GM21528 (cell line): ENCODE measurements at regions not wholly inside any gene's neighbourhood (a gene's known extent, or its start where the extent isn't known, plus 50 kb on each side); places are given as distances from the start of the nearest gene placed in this dataset.
"Not testable (repeated sequence)": the region's sequence is repeated elsewhere in the genome, so short reads cannot be mapped to it uniquely, and the experiment has no call there.

Experiments used
- ATAC-seq: cut with Tn5 transposase; IDR thresholded peaks from one replicate; pipeline ENCODE4 v1.9.1; 2021; ENCODE audit warnings: mild to moderate bottlenecking, moderate library complexity; ENCODE audit not compliant: unreplicated experiment, low FRiP score

DNA sequence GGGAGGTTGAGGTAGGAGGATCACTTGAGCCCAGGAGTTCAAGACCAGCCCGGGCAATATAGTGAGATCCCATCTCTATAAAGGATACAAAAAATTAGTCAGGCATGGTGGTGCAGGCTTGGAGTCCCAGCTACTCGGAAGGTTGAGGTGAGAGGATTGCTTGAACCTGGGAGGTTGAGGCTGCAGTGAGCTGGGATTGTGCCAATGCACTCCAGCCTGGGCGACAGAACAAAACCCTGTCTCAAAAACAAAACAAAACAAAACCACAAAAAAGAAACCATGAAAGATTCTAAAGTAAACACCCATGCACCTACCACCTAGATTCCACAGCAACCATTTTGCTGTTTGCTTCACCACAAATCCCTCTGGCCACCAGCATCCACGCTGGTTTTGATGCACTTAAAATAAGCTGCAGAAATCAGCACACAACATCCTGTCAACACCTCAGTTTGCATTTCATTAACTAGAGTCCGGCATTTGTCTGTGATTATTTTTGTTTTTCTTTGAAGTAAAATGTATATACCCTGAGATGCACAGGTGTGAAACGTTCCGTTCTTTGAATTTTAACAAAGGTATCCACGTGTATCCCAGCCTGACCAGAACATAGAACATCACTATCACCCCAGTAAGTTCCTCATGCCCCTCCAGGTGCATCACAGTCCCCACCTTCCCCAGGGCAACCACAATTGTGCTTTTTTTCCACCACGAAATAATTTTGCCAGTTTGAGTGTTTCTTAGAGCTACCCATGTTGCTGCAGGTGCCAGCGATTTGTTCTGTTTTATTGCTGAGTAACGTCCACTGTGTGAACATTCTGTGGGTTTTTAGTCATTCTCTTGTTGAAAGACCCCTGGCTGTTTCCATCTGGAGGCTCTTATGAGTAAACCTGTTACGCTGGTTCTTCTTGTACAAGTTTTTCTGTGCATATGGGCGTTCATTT lies 191.5 kb downstream of the SEC14L1 start:
- no peak for ATAC-seq

- ATAC-seq, result no peak
Observed at GRCh38 chr17:77332981-77333685, 192.4 kb downstream of the SEC14L1 start.

GRCh38 chr17:77337150-77337549 lies 196.4 kb downstream of the SEC14L1 start:
- ATAC-seq, result no peak

DNA sequence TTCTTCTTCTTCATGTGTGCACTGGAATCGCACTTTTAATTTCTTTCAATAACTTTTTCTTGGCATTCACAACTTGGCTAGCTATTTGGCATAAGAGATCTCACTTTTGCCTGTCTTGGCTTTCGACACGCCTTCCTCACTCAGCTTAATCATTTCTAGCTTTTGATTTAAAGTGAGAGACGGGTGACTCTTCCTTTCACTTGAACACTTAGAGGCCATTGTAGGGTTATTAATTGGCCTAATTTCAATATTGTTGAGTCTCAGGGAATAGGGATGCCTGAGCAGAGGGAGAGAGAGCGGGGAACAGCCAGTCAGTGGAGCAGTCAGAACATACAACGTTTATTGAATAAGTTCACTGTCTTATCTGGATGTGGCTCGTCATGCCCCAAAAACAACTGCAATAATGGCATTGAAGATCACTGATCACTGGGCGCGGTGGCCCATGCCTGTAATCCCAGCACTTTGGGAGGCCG lies 200.3 kb downstream of the SEC14L1 start:
- ATAC-seq, result no peak

DNA sequence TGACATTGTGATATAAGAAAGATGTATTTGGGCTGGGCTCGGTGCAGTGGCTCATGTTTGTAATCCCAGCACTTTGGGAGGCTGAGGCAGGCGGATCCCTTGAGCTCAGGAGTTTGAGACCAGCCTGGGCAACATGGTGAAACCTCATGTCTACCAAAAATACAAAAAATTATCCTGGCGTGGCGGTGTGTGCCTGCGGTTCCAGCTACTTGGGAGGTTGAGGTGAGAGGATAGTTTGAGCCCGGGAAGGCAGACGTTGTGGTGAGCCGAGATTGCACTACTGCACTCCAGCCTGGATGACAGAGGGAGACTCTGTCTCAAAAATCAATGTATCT lies 201.9 kb downstream of the SEC14L1 start:
- not testable (repeated sequence) for ATAC-seq

DNA sequence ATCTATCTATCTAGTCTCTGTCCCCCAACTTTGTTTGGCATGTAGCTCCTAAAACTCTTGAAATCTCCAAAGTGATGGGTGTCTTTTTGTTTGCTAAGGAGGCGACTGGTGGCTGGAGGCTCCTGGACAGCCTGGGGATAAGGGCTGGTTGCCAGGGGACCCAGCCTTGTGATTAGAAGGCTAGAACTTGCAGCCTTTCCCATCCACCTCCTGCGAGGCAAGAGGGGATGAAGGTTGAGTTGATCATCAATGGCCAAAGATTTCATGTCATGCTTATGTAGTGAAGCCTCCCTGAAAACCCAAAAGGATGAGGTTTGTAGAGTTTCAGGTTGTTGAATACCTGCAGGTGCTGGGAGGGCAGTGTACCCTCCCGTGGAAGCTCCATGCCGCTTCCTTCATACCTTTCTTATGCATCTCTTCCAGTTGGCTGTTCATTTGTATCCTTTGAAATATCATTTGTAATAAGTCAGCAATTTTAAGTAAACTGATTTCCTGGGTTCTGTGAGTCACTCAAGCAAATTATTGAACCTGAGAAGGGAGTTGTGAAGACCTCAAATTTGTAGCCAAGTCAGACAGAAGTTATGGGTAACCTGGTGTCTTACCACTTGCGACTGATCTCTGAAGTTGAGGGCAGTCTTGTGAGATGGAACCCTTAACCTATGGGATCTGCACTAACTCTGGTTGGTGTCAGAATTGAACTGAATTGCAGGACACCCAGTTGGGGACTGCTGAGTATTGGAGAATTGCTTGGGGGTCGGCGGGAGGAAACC lies 202.4 kb downstream of the SEC14L1 start:
- no peak for ATAC-seq

DNA sequence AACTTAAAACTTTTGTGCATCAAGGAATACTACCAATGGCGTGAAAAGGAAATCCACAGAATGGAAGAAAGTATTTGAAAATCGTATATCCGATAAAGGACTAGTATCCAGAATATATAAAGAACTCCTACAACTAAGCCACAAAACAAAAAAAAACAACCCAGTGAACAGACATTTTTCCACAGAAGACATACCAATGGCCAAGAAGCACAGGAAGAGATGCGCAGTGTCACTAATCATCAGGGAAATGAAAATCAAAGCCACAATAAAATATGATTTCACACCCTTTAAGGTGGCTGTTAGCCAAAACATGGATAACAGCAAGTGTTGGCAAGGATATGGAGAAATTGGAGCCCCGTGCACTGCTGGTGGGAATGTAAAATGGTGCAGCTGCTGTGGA lies 203.3 kb downstream of the SEC14L1 start:
- no peak for ATAC-seq

- no peak for ATAC-seq
Observed at GRCh38 chr17:77345260-77345910, 204.6 kb downstream of the SEC14L1 start.

GRCh38 chr17:77346765-77347164 lies 206.0 kb downstream of the SEC14L1 start:
- ATAC-seq, result no peak

- ATAC-seq, result no peak
Observed at GRCh38 chr17:77347544-77347943, 206.8 kb downstream of the SEC14L1 start.

DNA sequence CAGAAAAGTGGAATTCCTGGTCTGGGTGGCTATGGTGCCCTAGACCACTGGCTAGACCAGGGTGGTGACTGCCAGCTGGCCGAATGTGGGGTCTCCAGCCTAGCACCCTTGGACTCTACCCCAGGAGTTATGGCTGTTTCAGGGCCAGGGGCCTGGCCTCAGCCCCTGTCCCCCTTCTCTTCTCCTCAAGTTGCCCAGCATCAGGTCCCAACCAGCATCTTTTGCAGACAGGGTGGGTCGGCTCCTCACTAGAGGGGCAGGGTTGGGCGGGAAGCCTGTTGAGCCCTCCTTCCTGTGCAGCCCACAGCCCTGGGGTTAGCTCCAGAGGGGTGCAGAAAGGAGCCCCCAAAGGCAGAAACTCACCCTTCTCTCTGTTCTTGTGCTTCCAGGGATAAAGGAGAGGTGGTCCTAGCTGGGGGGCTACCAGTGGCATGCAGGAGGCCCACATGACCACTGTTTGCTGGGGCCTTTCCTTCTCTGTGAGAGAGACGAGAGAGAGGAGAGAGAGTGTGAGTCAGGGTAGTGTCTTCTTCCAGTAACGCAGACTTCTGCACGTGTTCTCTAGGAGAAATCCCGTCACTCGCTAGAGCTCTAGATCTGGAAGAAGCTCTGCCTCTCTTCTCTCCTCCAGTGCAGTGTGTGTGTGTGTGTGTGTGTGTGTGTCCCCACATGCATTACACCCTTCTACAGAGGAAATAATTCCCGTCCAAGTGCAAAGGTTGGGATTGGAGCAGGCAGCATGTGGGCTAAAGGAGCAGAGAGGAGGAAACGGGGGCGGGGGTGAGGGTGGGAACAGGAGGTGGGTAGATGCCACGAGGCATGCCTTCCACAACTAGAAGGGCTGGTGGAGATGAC lies 209.4 kb downstream of the SEC14L1 start:
- ATAC-seq, result no peak

DNA sequence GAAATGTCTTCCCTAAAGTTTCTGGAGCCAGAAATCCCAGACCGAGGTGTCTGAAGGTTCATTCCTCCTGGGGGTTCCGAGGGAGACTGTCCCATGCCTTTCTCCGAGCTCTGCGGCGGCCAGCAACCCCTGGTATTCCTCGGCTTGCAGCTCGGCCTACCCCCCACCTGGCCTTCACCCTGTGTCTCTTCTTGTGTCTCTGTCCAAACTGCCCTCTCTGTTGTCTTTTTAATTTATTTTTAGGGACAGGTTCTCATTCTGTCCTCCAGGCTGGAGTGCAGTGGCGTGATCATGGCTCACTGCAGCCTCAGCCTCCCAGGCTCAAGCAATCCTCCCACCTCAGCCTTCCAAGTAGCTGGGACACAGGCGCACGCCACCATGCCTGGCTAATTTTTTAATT lies 211.7 kb downstream of the SEC14L1 start:
- ATAC-seq, result no peak

DNA sequence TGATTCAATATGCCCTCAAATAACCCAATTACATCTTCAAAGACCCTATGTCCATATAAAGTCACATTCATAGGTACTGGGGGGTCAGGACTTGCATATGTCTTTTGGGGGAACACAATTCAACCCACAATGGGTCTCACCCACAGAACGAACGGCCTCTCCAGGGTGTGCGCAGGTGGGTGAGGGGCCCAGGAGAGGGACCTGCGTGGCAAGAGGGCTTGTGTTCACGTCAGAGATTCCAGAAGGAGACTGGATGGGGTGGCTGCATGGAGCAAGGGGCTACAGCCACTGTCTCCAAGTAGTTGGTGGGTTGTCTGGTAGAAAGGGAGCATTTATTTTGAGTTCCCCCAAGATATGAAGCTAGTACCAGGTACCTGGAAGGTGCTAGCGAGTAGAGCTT lies 212.2 kb downstream of the SEC14L1 start:
- no peak for ATAC-seq

GRCh38 chr17:77353684-77354419 lies 213.1 kb downstream of the SEC14L1 start:
- no peak for ATAC-seq

GRCh38 chr17:77354420-77354669 lies 213.6 kb downstream of the SEC14L1 start:
- no peak for ATAC-seq

- no peak for ATAC-seq
Observed at GRCh38 chr17:77354670-77355455, 214.1 kb downstream of the SEC14L1 start.

DNA sequence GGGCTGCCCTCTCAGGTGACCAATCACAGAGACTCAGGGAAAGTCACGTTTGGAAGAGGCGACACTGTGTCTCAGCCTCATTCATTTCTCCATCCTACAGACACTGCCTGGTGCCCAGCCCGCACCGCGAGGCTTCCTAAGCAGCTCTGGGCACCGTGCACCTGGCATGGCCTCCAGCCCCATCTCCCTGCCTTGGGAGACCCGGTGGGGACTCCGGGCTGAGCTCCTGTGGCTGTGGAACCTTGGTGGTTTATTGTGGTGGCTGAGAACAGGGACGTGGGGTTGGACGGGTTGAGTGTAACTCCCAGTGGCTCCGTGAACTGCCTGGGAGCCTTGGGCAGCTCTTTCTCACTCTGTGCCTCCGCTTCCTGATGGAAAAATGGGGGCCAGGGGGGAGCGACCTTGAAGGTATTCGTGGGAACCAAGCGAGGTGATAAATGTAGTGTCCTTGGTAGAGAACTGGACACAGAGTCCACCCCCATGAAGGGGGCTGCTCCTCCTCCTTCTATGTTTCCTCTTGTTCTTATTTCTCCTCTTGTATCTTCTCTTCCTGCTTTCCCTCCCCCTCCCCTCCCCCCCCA lies 215.4 kb downstream of the SEC14L1 start:
- no peak for ATAC-seq

- ATAC-seq, result no peak
Observed at GRCh38 chr17:77356690-77357201, 216.0 kb downstream of the SEC14L1 start.
